HCT116 (cell line): ENCODE measurements at regions not wholly inside any gene's neighbourhood (a gene's known extent, or its start where the extent isn't known, plus 50 kb on each side); places are given as distances from the start of the nearest gene placed in this dataset.

Experiments used
- ATAC-seq: fragments of 200-7000 bp; cut with Tn5 transposase; 2 replicates; pipeline ENCODE4 v1.9.1; 2020; ENCODE audit warnings: mild to moderate bottlenecking, moderate library complexity
- BruUV-seq: library from RNA; stranded (reverse); fragments of 400-500 nt; replicated peaks from 2 replicates; lab custom pipeline; 2021; lab: Mats Ljungman, UMichigan
- CTCF ChIA-PET: fragments of 300-600 bp; sonication (Branson Sonifier 250); formaldehyde crosslinking; loops from one replicate; lab custom pipeline; 2021; ENCODE audit warnings: antibody characterized with exemption; lab: Charles Lee
- POLR2A ChIA-PET: fragments of 300-600, 350-600 bp; sonication (Branson Sonifier 250); formaldehyde crosslinking; loops from one replicate; lab custom pipeline; 2021; ENCODE audit warnings: antibody characterized with exemption; lab: Charles Lee
- RAD21 ChIA-PET, 2 experiments: fragments of 300-600 bp; sonication (Branson Sonifier 250); formaldehyde crosslinking; loops; one replicate each; lab custom pipeline; 2023; ENCODE audit warnings: low total read pairs in 2 of 2; ENCODE audit not compliant: uncharacterized antibody in 2 of 2, unreplicated experiment in 2 of 2, low non-redundant PET in 1 of 2; lab: Charles Lee
- DNase-seq: peaks from one replicate; pipeline ENCODE4 v3.0.0-alpha.2; 2010; ENCODE audit warnings: low read depth, low spot score
- H2AFZ ChIP-seq: fragments of 200-600 bp; shearing (Covaris generic), sonication (generic); 2 replicates; pipeline ENCODE4 v1.6.1; 2017; ENCODE audit warnings: low read depth, mixed run types, mixed read lengths, antibody characterized with exemption, low read length; ENCODE audit not compliant: poor library complexity, severe bottlenecking
- H3K27ac ChIP-seq: 2 replicates; pipeline ENCODE4 v1.5.1; 2012; ENCODE audit warnings: low read depth, low read length
- H3K27me3 ChIP-seq: fragments of 200-600 bp; sonication (generic); 2 replicates; pipeline ENCODE4 v1.6.1; 2016; ENCODE audit warnings: mixed run types, low read length, mixed read lengths; ENCODE audit not compliant: insufficient read depth
- H3K36me3 ChIP-seq, 2 experiments: fragments of 200-500 bp in 1 of 2; fragments of 200-600 bp in 1 of 2; sonication (Bioruptor generic) in 1 of 2; sonication (generic) in 1 of 2; 2 replicates each; pipeline versions ENCODE4 v1.5.1 to v1.6.1; 2014 to 2016; ENCODE audit warnings: low read length in 2 of 2, inconsistent platforms in 1 of 2, mixed read lengths in 1 of 2, mixed run types in 1 of 2; ENCODE audit not compliant: insufficient read depth in 2 of 2, control insufficient read depth in 1 of 2
- H3K4me1 ChIP-seq, 2 experiments: fragments of 200-600 bp in 1 of 2; sonication (generic) in 1 of 2; 2 replicates each; pipeline versions ENCODE4 v1.5.1 to v1.6.1; 2012 to 2017; ENCODE audit warnings: low read length in 2 of 2, inconsistent platforms in 1 of 2, mild to moderate bottlenecking in 1 of 2, mixed read lengths in 1 of 2, mixed run types in 1 of 2, moderate library complexity in 1 of 2; ENCODE audit not compliant: insufficient read depth in 2 of 2, control insufficient read depth in 1 of 2
- H3K4me2 ChIP-seq: fragments of 200-600 bp; sonication (generic); 2 replicates; pipeline ENCODE4 v1.6.1; 2017; ENCODE audit warnings: mixed run types, low read length, mixed read lengths
- H3K4me3 ChIP-seq, 2 experiments: fragments of 200-600 bp in 1 of 2; sonication (generic) in 1 of 2; replicated peaks in 1 of 2; 2 replicates each; pipeline ENCODE4 v1.5.1; 2011 to 2016; ENCODE audit warnings: low read length in 2 of 2, control low read depth in 1 of 2, low read depth in 1 of 2, mild to moderate bottlenecking in 1 of 2, mixed read lengths in 1 of 2, mixed run types in 1 of 2
- H3K79me2 ChIP-seq: fragments of 200-600 bp; sonication (generic); 2 replicates; pipeline ENCODE4 v1.6.1; 2017; ENCODE audit warnings: mild to moderate bottlenecking, mixed run types, low read length, moderate library complexity, mixed read lengths; ENCODE audit not compliant: insufficient read depth
- H3K9ac ChIP-seq: fragments of 200-600 bp; sonication (generic); 2 replicates; pipeline ENCODE4 v1.6.1; 2016; ENCODE audit warnings: low read length, mixed read lengths
- H3K9me2 ChIP-seq: fragments of 200-600 bp; sonication (generic), shearing (Covaris generic); 2 replicates; pipeline ENCODE4 v1.6.1; 2017; ENCODE audit warnings: mixed run types, mild to moderate bottlenecking, moderate library complexity; ENCODE audit not compliant: insufficient read depth
- H3K9me3 ChIP-seq, 2 experiments: fragments of 200-500 bp in 1 of 2; fragments of 200-600 bp in 1 of 2; sonication (Bioruptor generic) in 1 of 2; sonication (generic) in 1 of 2; 2 replicates each; pipeline ENCODE4 v1.6.1; 2014 to 2017; ENCODE audit warnings: low read length in 2 of 2, mixed read lengths in 2 of 2, inconsistent platforms in 1 of 2, low read depth in 1 of 2, mild to moderate bottlenecking in 1 of 2, mixed run types in 1 of 2, moderate library complexity in 1 of 2; ENCODE audit not compliant: control insufficient read depth in 1 of 2, insufficient read depth in 1 of 2
- H4K20me1 ChIP-seq: fragments of 200-600 bp; sonication (generic), shearing (Covaris generic); 2 replicates; pipeline ENCODE4 v1.6.1; 2017; ENCODE audit warnings: mixed run types, mild to moderate bottlenecking, moderate library complexity; ENCODE audit not compliant: insufficient read depth
- ATF3 ChIP-seq: IDR thresholded peaks from 2 replicates; pipeline ENCODE4 v1.6.1; 2012
- CEBPB ChIP-seq: IDR thresholded peaks from 2 replicates; pipeline ENCODE4 v1.6.1; 2012; ENCODE audit warnings: low read depth
- CTCF ChIP-seq, 3 experiments: fragments of 200-600 bp in 1 of 3; sonication (generic) in 1 of 3; IDR thresholded peaks in 2 of 3; conservative IDR thresholded peaks in 1 of 3; 2 replicates each; pipeline ENCODE4 v1.5.1; 2012 to 2017; ENCODE audit warnings: low read depth in 2 of 3, low read length in 2 of 3, antibody characterized with exemption in 1 of 3, borderline replicate concordance in 1 of 3, control low read depth in 1 of 3, mild to moderate bottlenecking in 1 of 3, mixed read lengths in 1 of 3, mixed run types in 1 of 3, moderate library complexity in 1 of 3; ENCODE audit not compliant: insufficient read depth in 1 of 3
- FOSL1 ChIP-seq: IDR thresholded peaks from 2 replicates; pipeline ENCODE4 v1.6.1; 2012; ENCODE audit warnings: low read depth
- intact Hi-C: fragments of 100-400 bp; cut with micrococcal nuclease; formaldehyde crosslinking; loops from 2 replicates; pipeline ENCODE4 v1.10.0; 2022

- H3K27me3 ChIP-seq: no peaks in the 10 kb centered on the region
- no peak overlapping the region for H3K4me3 ChIP-seq
- H3K9me3 ChIP-seq: no peaks in the 10 kb centered on the region
- BruUV-seq: no TSS peak
- DNase-seq: no peak
- ChIA-PET POLR2A (no interaction called here), CTCF (no interaction called here), RAD21 (no interaction called here)
- peaks cover 10 to 15% of the 10 kb centered on the region in 2 experiments; a peak in 3 of 4 replicates for H3K4me1 ChIP-seq
- TF ChIP-seq FOSL1: no peak
- H3K36me3 ChIP-seq: peaks cover 0 to 4% of the 10 kb centered on the region in 2 experiments; a peak in 1 of 4 replicates
- intact Hi-C loops: no loop called here
- no peak overlapping the region for H3K27ac ChIP-seq
- no peak overlapping the region for H2AFZ ChIP-seq
- peaks cover 3% of the 10 kb centered on the region; the same call in 1 of the 2 replicates for H4K20me1 ChIP-seq
- ATAC-seq: no peak
- no peaks in the 10 kb centered on the region for H3K9me2 ChIP-seq
- H3K79me2 ChIP-seq: peaks cover 82% of the 10 kb centered on the region
- no peak overlapping the region for H3K9ac ChIP-seq
- no peak overlapping the region for H3K4me2 ChIP-seq
These were observed 90.4 kb upstream of the PLEKHM1 start for GRCh38 chr17:45580924-45581323.

GRCh38 chr17:45581860-45582259 lies 91.3 kb upstream of the PLEKHM1 start:
- no TSS peak for BruUV-seq

More at GRCh38 chr17:45581860-45582259, 91.3 kb upstream of the PLEKHM1 start:
- Histone ChIP-seq H3K27me3 (no peaks in the 10 kb centered on the region), H3K79me2 (peaks cover 75% of the 10 kb centered on the region), H3K36me3 (peaks cover 0 to 4% of the 10 kb centered on the region in 2 experiments; a peak in 1 of 4 replicates), H3K4me1 (peaks cover 10 to 23% of the 10 kb centered on the region in 2 experiments; a peak in 3 of 4 replicates), H3K9ac (no peak overlapping the region), H3K4me2 (no peak overlapping the region), H4K20me1 (peaks cover 3% of the 10 kb centered on the region; the same call in 1 of the 2 replicates), H3K27ac (no peak overlapping the region), H3K9me2 (no peaks in the 10 kb centered on the region), H3K4me3 (no peak overlapping the region), H3K9me3 (no peaks in the 10 kb centered on the region), H2AFZ (no peak overlapping the region)
- ChIA-PET RAD21 (no interaction called here), POLR2A (interaction anchor here (0.8 kb wide), 1 partner anchor 510 kb away, joined by 3 read pairs; no protein-coding TSS in a partner anchor), CTCF (no interaction called here)
- no peak for ATAC-seq
- intact Hi-C loops: no loop called here
- TF ChIP-seq CTCF (IDR thresholded peaks at IDR 0.05 in 2 of 3, conservative IDR thresholded peaks at IDR 0.05 in 1 of 3; ENCODE audit: borderline replicate concordance in 1 of 3, insufficient read depth in 1 of 3, low read depth in 2 of 3, low read length in 2 of 3): no peak
- no peak for TF ChIP-seq ATF3
- TF ChIP-seq FOSL1: no peak
- no peak for TF ChIP-seq CEBPB
- TF ChIP-seq, all 23 proteins: peak for 0
- no peak for DNase-seq
